Osteocyte (in vitro differentiated cells): ENCODE measurements at regions not wholly inside any gene's neighbourhood (a gene's known extent, or its start where the extent isn't known, plus 50 kb on each side); places are given as distances from the start of the nearest gene placed in this dataset.
A peak's percentile ranks its signal among the peaks of the same experiment; 100 is the strongest.

Experiments
- DNase-seq: peaks from one replicate; pipeline ENCODE4 v3.0.0; 2021; ENCODE audit warnings: mixed read lengths; ENCODE audit not compliant: unreplicated experiment; ENCODE audit errors: extremely low spot score
- H3K27ac Mint-ChIP-seq: one replicate; pipeline ENCODE4 v1.8.0; 2021; ENCODE audit warnings: mild to moderate bottlenecking, mixed read lengths; ENCODE audit not compliant: unreplicated experiment
- H3K27me3 Mint-ChIP-seq: one replicate; pipeline ENCODE4 v1.8.0; 2021; ENCODE audit warnings: mixed read lengths; ENCODE audit not compliant: unreplicated experiment
- H3K36me3 Mint-ChIP-seq: one replicate; pipeline ENCODE4 v1.8.0; 2021; ENCODE audit warnings: mixed read lengths; ENCODE audit not compliant: unreplicated experiment
- H3K4me1 Mint-ChIP-seq: one replicate; pipeline ENCODE4 v1.8.0; 2021; ENCODE audit warnings: mixed read lengths; ENCODE audit not compliant: unreplicated experiment
- H3K4me3 Mint-ChIP-seq: one replicate; pipeline ENCODE4 v1.8.0; 2021; ENCODE audit warnings: mild to moderate bottlenecking, moderate library complexity, mixed read lengths; ENCODE audit not compliant: unreplicated experiment
- H3K9me3 Mint-ChIP-seq: one replicate; pipeline ENCODE4 v1.8.0; 2021; ENCODE audit warnings: mixed read lengths; ENCODE audit not compliant: unreplicated experiment
- TF ChIP-seq, protein P1 (sequence below): fragments of 200-600 bp; sonication (generic); IDR thresholded peaks from 2 replicates; pipeline ENCODE4 v1.5.0; 2021; ENCODE audit warnings: antibody characterized with exemption, mild to moderate bottlenecking, moderate library complexity

DNA sequence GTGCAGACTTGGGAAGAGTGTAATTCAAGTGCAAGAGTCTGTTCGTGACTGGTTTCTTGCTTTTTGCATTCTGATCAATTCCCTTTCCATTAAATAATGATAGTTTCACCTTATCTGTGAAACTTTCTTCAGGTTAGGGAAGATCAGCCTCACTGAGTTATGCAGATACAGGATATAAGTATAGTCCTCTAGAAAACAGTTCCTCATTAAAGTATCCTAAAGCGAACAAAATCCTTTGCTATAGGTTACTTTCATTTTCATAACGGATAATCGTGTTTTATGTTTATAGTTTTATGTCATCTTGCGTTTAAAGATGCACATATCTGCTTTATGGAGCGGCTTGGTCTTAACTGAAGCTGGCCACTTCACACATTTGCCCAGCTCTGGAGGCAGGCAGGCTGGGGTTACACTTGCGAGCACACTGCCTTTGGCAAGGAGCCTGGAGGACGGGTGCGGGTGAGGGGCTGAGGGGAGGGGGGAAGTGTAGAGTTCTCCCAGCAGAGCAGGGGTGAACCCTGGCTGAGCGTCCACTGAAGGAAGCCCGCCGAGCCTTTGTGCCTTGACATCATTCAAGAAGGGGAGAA, 123.5 kb upstream of the IFNGR1 start:
- Mint-ChIP-seq H3K36me3 (no peaks in the 10 kb centered on the region), H3K27me3 (peaks cover 71% of the 10 kb centered on the region), H3K4me1 (peaks cover 1% of the 10 kb centered on the region), H3K27ac (no peak overlapping the region), H3K4me3 (no peak overlapping the region), H3K9me3 (no peaks in the 10 kb centered on the region)
- DNase-seq = no peak
- TF ChIP-seq, protein P1, sequence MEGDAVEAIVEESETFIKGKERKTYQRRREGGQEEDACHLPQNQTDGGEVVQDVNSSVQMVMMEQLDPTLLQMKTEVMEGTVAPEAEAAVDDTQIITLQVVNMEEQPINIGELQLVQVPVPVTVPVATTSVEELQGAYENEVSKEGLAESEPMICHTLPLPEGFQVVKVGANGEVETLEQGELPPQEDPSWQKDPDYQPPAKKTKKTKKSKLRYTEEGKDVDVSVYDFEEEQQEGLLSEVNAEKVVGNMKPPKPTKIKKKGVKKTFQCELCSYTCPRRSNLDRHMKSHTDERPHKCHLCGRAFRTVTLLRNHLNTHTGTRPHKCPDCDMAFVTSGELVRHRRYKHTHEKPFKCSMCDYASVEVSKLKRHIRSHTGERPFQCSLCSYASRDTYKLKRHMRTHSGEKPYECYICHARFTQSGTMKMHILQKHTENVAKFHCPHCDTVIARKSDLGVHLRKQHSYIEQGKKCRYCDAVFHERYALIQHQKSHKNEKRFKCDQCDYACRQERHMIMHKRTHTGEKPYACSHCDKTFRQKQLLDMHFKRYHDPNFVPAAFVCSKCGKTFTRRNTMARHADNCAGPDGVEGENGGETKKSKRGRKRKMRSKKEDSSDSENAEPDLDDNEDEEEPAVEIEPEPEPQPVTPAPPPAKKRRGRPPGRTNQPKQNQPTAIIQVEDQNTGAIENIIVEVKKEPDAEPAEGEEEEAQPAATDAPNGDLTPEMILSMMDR = no peak

DNA sequence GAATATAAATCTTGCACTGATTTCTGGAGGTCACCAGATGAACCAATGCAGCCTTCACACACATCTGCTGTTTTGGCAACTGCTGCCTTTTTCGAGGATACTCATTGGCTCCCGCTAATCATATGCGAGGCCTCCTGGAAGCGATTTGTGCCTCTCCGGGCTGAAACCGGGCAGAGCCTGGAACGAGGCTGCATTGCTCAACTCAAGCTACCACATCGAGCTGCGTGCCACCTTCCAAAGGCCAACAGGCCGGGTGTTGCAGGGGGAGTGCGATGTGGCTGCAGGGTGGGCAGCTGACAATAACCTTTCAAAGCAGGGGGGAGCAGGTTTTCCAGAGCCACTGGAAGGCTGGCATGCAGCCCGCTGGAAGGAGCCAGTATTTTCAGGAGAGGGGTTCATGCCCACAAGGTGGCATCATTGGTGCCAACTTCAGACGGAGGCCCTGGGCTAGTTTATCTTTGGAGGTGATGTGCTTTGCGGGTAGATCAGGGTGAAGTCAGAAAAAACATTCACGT, 122.6 kb upstream of the IFNGR1 start:
- DNase-seq = no peak
- no peak overlapping the region for H3K4me3 Mint-ChIP-seq
- no peaks in the 10 kb centered on the region for H3K9me3 Mint-ChIP-seq
- no peaks in the 10 kb centered on the region for H3K36me3 Mint-ChIP-seq
- TF ChIP-seq, protein P1 = peak; percentile 17
- H3K27ac Mint-ChIP-seq = no peak overlapping the region
- H3K27me3 Mint-ChIP-seq = peaks cover 68% of the 10 kb centered on the region
- H3K4me1 Mint-ChIP-seq = peaks cover 1% of the 10 kb centered on the region

DNA sequence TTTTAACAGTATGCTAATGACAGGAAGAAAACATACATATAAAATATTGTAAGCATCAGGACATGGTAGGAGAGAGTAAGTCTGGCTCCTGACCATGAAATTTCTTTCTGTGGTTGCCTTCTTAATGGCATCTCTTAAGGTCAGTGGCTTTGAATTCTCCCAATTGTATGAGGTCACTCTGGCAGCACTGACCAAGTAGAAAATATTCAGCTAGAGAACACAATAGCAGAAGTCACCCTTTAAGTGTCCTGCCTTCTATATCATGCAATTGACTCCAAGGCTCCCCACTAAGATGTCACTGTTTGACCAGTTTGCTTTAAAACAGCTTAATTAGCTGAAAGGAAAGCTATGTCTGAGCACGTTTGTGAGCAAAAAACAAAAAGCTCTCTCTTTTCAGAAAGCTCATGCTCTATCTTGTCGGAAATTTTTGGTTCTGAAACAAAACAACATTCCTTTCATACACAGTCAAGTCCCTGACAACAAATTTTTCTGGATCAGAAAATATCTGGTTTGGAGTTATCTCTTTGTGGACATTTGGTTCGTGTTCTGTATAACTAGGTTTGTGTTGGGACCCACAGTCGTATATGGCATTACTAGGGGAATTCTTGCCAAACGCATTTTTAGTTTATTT, 120.9 kb upstream of the IFNGR1 start:
- H3K27me3 Mint-ChIP-seq = peaks cover 67% of the 10 kb centered on the region
- TF ChIP-seq, protein P1 = no peak
- DNase-seq = no peak
- no peak overlapping the region for H3K4me3 Mint-ChIP-seq
- peaks cover 1% of the 10 kb centered on the region for H3K4me1 Mint-ChIP-seq
- no peaks in the 10 kb centered on the region for H3K9me3 Mint-ChIP-seq
- H3K27ac Mint-ChIP-seq = no peak overlapping the region
- no peaks in the 10 kb centered on the region for H3K36me3 Mint-ChIP-seq

DNA sequence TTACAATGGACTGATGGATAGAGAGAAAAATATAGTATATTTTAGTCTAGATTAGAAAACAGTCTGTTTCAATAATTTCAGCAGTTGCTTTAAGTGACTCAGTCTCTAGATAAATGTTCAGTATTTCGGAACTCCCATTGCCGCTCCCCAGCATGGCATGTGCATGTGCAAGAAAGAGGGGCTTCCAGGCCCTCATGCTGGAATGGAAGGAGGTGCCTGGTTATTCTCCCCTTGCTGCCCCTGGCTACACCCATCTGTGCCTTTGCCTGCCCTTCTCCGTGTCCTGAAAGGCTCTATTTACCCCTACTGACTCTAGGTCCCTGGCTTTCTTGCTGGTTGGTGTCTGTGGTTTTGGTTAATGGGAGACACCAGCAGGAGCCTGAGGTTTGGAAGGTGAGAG, 115.7 kb upstream of the IFNGR1 start:
- no peak overlapping the region for H3K27ac Mint-ChIP-seq
- no peak overlapping the region for H3K4me3 Mint-ChIP-seq
- no peaks in the 10 kb centered on the region for H3K9me3 Mint-ChIP-seq

DNA sequence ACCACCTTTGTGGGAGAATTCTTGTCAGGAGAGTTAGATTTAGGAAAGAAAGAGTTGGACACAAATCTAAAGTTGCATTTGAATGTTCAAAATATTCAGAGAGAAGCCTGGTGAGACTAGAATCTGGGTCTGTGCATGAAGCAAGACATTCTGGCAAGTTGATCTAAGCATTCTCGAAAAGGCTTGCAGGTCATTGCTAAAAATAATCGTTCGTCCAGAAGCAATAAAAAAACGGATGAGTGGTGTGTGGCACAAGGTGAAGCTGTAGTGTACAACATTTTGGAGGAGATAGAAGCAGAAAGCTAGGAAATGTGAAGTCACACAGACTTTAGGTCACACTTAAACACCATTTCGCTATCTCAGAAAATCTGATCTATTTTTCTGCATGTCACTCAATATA, 114.9 kb upstream of the IFNGR1 start:
- peaks cover 5% of the 10 kb centered on the region for H3K4me1 Mint-ChIP-seq
- no peaks in the 10 kb centered on the region for H3K36me3 Mint-ChIP-seq
- H3K27me3 Mint-ChIP-seq = peaks cover 58% of the 10 kb centered on the region
- no peaks in the 10 kb centered on the region for H3K9me3 Mint-ChIP-seq
- TF ChIP-seq, protein P1 = no peak
- no peak overlapping the region for H3K4me3 Mint-ChIP-seq
- no peak overlapping the region for H3K27ac Mint-ChIP-seq
- DNase-seq = no peak

More for the DNA sequence above, 115.7 kb upstream of the IFNGR1 start:
- TF ChIP-seq, protein P1 = no peak
- Mint-ChIP-seq H3K36me3 (no peaks in the 10 kb centered on the region), H3K4me1 (peaks cover 5% of the 10 kb centered on the region), H3K27me3 (peaks cover 60% of the 10 kb centered on the region)
- DNase-seq = no peak
